ENCODE measurements at regions not wholly inside any gene's neighbourhood (a gene's known extent, or its start where the extent isn't known, plus 50 kb on each side); places are given as distances from the start of the nearest gene placed in this dataset.
"Not testable (repeated sequence)": the region's sequence is repeated elsewhere in the genome, so short reads cannot be mapped to it uniquely, and the experiment has no call there.

DNA sequence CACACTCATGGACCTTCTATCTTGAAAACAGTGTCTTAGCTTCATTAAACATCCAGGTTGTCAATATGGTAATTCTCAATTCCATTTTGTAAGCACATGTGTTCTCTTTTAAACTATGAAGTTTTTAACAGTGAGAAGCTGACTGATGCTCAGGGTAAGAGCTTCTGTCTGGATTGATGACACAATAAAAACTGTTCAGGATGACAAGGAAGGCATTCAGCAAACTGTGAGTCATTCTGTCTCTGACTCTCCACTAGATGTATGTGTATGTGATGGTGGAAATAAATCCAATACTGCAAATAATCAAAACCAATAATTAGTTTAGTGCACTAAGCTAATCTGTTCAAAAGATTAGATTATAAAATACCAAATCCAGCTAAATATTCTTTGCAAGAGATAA, 115.3 kb upstream of the ARX start:
- DNase-seq, result no peak

DNA sequence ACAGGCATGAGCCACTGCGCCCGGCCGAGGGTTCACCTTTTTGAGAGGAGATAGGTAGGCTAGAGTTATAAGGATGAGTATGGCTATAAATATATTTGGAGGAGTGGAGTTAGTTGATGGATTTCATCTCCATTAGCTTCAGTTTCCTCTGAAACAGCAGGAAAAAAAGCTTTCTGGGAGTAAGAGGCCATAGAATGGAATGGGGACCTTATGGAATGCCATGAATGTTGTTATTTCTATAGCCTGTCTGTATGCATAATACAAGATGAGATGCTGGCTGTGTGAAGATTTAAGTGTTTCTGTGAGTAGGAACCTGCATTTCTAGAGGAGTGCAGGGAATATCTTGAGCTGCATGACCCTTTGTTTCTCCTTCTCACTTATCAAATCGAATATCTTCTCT, 114.9 kb upstream of the ARX start:
- DNase-seq, result no peak

DNA sequence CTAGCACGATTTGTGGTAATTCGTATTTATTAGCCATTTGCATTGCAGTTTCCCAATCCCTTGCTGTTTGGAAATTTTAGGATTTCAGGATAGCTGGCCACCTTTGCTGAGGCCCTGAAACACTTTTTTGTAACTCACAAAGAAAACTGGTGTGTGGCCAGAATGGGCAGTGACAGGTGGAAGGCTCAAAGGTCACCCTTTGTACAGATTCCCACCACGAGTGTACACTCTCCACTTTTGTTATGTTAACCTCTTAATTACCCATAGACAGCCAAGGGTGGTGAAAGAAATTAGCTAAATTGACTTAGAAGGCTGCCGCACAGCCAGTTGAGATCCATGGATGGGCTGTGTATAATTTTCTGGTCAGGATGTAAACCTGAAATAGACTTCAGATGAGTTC, 109.7 kb upstream of the ARX start:
- no peak for DNase-seq

DNA sequence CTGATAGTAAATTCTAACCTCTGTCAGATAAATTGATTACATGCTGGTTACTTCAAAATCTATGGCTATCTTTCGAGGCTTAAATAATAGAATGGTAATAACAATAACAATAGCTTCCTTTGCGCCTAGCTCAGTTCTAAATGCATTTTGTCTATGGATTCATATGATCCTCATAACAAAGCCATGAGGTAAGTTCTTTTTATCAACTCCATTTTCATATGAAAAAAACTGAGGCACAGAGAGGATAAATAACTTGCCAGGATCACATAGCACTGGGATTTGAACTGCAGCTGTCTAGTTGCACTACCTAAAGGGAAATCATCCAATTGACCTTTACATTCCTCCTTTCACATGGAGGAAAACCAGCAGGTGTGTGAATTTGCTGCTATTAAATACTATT, 108.6 kb upstream of the ARX start:
- no peak for DNase-seq

DNA sequence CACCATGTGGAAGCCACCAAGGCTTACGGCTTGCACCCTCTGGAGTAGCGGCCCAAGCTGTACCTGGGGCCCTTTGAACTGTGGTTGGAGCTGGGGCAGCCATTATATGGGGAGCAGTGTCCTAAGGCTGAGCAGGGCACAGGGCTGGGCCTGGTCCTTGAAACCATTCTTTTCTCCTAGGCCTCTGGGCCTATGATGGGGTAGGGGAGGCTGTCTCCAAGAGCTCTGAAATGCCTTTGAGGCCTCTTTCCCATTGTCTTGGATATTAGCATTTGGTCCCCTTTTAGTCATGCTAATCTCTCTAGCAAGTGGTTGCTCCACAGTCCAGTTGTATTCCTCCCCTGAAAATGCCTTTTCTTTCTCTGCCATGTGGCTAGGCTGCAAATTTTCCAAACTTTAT, 96.4 kb upstream of the ARX start:
- no peak for DNase-seq

DNA sequence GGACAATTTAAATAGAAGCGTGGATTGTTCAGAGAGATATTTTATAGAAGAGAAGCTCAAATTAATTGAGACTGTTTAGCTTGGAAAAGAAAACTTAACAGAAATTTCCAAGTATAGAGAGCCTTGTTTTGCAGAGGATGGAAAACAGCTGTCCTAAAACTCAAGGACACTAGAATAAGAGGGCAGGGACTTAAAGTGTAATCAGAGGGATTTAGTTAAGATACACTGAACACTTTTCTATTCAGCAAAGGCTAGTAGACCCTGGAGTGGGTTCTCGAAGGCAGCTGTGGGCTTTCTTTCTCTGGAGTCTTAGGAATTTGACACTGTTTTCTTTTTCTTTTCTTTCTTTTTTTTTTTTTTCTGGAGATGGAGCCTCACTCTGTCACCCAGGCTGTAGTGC, 92.7 kb upstream of the ARX start:
- no peak for DNase-seq

DNA sequence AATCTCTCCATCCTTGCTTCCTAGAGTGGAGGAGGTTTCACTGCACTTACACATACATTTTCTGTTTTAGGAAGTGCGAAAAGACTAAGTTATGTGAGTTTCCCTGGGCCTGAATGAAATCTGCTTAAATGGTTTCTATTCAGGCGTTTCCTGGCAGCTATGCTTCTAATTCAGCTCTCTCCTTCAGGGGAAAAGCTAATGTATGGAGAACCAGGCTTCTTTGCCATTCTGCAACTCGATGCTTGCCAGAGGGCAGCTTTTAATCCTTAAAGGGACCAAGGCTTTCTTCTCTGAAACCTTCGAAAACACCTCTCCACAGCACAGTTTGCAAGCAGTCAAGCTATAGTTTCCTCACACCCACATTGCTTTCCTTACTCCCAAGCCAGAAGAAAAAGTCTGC, 89.5 kb upstream of the ARX start:
- no peak for DNase-seq

DNA sequence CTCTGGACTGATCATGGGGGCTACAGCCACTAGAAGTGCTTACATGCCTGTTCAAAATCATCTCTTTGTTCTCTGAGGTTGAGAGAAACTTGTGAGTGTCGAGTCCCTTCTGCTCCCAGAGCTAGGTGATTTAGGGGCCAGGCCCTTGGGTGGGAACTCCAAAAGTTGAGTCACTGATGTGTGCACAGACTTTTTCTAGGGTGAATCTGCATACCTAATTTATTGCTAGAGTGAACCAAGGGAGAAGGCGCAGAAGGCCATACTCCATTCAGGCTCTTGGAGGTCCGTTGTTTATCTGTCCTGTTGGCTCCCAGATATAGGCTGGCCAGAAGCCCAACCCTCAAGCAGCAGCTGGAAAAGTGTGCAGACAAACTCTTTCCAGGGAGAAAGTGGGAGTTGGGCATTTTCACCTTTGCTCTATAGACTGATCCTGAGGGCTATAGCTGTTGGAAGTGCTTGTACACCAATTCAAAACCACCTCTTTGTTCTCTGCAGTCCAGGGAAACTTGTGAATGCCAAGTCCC, 80.8 kb upstream of the ARX start:
- DNase-seq, result no peak

DNA sequence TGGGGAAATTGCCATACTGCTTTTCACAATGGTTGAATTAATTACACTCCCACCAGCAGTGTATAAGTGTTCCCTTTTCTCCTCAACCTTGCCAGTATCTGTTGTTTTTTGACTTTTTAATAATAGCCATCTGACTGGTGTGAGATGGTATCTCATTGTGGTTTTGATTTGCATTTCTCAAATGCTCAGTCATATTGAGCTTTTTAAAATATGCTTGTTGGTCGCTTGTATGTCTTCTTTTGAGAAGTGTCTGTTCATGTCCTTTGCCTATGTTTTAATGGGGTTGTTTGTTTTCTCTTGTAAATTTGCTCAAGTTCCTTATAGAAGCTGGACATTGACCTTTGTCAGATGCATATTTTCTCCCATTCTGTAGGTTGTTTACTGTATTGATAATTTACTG, 75.4 kb upstream of the ARX start:
- not testable (repeated sequence) for DNase-seq

DNA sequence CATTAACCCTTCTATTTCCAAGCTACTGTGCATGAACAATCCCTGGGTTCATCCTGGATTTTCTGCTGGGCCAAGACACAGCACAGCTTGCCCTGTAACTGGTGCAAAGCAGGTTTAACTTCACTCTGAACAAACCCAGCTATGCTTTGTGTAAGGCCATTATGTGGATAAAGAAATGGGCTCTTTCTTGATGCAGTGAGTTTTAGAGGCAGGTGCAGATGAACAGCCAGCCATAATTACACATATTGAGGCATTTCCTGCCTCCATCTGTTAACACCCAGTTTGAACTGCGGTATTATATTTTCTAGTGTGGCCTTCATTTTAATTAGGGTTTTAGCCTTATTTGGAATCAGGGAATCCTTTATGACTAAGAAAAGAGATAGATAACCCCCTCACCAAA, 68.7 kb upstream of the ARX start:
- no peak for DNase-seq

DNA sequence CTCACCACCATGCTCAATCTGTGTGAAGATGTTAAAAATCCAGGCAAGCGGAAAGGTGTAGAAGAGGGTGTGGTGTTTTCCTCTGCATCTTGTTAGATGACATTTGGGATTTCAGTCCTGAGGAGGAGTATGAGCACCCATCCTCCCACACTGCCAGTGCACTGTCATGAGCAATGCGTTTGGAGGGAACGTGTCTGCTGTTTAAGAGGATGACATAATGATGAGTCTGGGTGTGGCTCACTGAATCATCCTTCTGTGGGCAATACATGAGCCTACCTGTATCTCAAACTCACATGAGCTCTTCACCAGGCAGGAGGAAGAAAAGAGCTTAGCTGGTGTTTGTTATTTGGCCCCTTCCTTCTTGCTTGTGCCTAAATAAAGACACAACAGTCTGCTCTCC, 67.9 kb upstream of the ARX start:
- DNase-seq, result no peak

DNA sequence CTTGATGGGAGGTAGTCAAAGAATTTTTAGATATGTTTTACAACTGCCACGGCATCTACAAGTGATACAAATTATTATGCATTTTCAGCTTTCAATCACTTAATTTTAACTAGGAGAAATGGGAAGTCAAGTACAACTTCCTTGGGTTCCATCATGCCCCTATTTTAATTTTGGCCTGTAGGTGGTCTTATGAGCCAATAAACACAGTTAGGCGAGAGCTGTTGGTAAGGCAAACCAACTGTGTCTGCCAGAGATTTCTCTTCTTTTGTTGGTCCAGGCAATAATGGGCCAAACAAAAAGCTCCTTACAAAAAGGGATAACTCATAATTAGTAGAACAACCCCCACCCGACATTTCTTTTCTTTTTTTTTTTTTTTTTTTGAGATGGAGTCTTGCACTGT, 63.3 kb upstream of the ARX start:
- no peak for DNase-seq

DNA sequence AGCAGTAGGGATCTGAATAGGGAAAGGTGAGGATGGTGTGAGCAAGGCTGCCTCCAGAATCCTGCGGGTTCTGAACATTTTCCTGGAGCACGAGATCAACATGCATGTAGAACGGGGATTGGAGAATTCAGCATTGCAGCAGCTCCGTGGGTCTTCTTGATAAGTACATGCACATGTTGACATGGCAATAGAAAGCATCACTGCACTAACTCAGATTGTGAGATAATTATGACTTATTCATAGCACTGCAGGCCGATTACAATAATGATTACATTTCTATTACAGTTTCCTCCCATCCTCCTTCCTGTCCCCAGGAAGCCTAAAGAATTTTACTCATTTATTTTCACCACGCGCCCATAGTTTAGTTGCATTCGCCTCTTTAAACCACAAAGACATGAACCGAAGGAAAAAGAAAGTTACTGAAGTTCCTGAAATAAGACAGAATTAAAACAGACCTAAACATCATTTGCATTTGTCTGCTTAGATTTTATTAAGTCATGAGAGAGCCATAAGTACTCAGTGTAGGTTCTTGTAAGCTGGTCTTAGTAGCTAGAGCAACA, 61.3 kb upstream of the ARX start:
- DNase-seq, result no peak

DNA sequence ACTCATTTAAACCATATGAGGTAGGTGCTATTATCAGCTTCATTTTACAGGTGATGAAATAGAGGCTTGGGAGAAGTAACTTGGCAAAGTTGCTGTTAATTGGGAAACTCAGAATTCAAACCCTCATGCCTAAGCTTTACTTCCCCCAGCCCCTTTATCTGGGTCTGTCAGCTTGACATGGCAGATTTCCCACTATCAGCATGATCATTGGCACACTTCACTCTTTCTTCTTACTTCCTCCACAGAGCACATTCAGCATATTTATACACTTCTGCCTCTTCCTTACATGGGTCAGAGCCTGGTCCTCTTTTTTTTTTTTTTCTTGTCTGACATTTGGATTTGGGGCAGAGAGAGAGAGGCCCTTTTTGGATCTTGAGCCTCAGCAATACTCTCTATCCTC, 56.5 kb upstream of the ARX start:
- DNase-seq, result no peak

DNA sequence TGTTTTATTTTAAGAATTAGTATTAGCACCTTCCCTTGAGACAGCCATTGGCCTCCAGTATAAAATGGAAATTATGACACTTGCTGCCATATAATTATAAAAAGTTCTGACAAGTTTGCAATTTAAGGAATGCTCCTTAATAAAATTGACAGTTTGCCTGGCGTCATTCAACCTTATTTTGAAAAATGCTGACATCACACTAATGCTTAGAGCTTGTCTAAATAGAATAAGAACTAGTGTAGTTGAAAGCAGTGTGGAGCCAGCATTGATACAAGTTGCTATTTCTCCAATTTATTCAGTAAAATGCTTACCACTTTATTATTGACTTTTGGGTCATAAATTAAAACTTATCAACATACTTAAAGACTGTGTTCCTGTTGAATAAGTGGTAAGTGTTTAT, 54.3 kb upstream of the ARX start:
- DNase-seq, result no peak

DNA sequence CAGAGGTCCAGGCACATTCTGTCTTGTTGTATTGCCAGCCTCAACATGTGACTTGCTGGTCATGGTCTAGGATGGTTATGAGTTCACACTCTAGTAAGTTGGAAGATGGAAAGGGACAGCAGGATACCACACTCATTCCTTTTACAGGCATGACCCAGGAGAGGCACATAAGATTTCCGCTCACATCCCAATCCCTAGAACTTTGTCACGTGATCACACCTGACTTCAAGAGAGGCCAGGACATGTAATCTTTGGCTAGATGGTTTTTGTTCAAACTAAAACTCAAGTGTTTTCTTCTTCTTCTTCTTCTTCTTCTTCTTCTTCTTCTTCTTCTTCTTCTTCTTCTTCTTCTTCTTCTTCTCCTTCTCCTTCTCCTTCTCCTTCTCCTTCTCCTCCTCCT, 53.4 kb upstream of the ARX start:
- DNase-seq, result no peak

DNA sequence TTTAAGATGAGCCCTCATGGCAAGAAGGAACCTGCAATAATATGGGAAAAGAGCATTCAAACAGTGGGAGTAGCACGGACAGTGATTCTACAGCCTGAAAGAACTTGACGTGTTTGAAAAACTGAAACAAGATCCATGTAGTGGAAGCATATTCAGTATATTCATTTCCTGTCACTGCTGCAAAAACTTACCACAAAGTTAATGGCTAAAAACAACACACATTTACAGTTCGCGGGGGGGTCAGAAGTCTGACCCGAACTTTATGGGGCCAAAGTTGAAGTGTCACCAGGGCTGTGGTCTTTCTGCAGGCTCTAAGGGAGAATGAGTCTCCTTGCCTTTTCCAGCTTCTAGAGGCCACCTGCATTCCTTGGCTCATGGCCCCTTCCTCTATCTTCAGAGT, 52.6 kb upstream of the ARX start:
- DNase-seq, result no peak

DNA sequence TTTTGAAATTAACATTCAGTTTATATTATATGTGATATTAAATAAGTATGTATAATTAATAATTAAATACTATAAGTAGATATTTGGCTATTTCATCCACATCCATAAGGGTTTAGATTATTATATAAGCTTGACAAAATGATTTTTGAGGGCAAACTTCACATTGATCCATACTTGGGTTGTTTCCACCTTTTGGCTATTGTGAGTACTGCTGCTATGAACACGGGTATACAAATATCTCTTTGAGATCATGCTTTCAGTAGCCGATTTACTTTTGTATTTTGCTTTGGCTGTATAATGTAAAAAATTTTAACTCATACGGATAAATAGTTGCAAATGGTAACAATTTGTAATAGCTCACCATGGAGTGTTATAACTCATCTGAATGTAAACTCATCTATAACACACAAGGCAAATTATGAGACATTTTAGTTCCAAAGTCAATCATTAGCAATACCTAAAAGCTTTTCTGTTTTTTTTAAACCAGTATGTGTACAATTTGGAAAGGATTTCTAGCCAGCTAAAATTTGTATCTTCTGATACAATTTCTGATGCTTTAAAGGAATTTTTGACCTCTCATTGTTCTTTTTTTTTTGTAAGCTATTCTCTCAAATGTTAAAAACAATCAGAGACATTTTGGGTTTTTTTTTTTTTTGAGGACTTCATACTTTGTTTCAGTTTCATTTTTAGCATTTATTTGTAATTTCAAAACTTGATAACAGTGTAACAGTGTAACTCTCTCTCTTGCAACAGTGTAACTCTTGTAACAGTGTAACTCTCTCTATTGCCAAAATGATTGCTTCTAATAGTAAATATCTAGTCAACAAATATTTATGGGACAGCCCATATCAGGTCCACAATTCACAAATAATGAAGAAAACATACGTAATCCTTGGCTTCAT, 51.8 kb upstream of the ARX start:
- DNase-seq, result no peak

DNA sequence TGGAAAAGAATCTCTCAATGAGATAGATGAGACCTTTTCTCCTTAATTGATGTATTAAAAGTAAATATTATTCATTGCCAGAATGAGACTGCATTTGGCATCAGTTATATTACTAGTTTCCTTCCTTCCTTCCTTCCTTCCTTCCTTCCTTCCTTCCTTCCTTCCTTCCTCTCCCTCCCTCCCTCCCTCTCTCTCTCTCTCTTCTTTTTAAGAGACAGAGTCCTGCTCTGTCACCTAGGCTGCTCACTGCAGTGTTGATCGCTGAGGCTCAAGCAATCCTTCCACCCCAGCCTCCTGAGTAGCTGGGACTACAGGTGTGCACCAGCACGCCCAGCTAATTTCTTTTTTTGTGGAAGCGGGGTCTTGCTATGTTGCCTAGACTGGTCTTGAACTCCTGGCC, 50.4 kb upstream of the ARX start:
- no peak for DNase-seq

Measured in CD4-positive, alpha-beta T cell treated with Interleukin-12 subunit alpha and Interleukin-12 subunit beta, for 1 hour (primary cell).